K562 (cell line): ENCODE measurements at regions not wholly inside any gene's neighbourhood (a gene's known extent, or its start where the extent isn't known, plus 50 kb on each side); places are given as distances from the start of the nearest gene placed in this dataset.

Source experiments
- DPF2 ChIP-seq: fragments of 450-650 bp; IDR thresholded peaks from 2 replicates; pipeline ENCODE4 v1.6.1; 2016
- KLF1 ChIP-seq: fragments of 450-650 bp; IDR thresholded peaks from 2 replicates; pipeline ENCODE4 v1.6.1; 2016; ENCODE audit warnings: missing genetic modification characterization, missing compliant biosample characterization
- NBN ChIP-seq: fragments of 450-650 bp; IDR thresholded peaks from 2 replicates; pipeline ENCODE4 v1.6.1; 2016; ENCODE audit warnings: low read depth, mild to moderate bottlenecking
- ZFP36 ChIP-seq: fragments of 150-350 bp; IDR thresholded peaks from 2 replicates; pipeline ENCODE4 v1.6.1; 2018; ENCODE audit warnings: low read length, low read depth; ENCODE audit not compliant: partially characterized antibody
- ZNF444 ChIP-seq: fragments of 250-450 bp; sonication (Bioruptor Pico); IDR thresholded peaks from 2 replicates; pipeline ENCODE4 v1.4.0; 2020; ENCODE audit warnings: mild to moderate bottlenecking, moderate library complexity
- TF ChIP-seq, protein P1 (sequence below): fragments of 450-650 bp; formaldehyde crosslinking; IDR thresholded peaks from 2 replicates; pipeline ENCODE4 v1.4.0; 2020; ENCODE audit warnings: mild to moderate bottlenecking, mixed read lengths
- TF ChIP-seq, protein P2 (sequence below): fragments of 450-650 bp; formaldehyde crosslinking; IDR thresholded peaks from 2 replicates; pipeline ENCODE4 v1.4.0; 2020; ENCODE audit warnings: mild to moderate bottlenecking, moderate library complexity

GRCh38 chr17:77086433-77087010 is 54.2 kb upstream of the SEC14L1 start (continued):
- TF ChIP-seq, protein P1, sequence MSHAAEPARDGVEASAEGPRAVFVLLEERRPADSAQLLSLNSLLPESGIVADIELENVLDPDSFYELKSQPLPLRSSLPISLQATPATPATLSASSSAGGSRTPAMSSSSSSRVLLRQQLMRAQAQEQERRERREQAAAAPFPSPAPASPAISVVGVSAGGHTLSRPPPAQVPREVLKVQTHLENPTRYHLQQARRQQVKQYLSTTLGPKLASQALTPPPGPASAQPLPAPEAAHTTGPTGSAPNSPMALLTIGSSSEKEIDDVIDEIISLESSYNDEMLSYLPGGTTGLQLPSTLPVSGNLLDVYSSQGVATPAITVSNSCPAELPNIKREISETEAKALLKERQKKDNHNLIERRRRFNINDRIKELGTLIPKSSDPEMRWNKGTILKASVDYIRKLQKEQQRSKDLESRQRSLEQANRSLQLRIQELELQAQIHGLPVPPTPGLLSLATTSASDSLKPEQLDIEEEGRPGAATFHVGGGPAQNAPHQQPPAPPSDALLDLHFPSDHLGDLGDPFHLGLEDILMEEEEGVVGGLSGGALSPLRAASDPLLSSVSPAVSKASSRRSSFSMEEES (CRISPR knock-in tag) = no peak
- TF ChIP-seq NBN = no peak
- TF ChIP-seq KLF1 (tag) = no peak
- no peak for TF ChIP-seq DPF2
- no peak for TF ChIP-seq ZNF444 (CRISPR knock-in tag)
- TF ChIP-seq, protein P2, sequence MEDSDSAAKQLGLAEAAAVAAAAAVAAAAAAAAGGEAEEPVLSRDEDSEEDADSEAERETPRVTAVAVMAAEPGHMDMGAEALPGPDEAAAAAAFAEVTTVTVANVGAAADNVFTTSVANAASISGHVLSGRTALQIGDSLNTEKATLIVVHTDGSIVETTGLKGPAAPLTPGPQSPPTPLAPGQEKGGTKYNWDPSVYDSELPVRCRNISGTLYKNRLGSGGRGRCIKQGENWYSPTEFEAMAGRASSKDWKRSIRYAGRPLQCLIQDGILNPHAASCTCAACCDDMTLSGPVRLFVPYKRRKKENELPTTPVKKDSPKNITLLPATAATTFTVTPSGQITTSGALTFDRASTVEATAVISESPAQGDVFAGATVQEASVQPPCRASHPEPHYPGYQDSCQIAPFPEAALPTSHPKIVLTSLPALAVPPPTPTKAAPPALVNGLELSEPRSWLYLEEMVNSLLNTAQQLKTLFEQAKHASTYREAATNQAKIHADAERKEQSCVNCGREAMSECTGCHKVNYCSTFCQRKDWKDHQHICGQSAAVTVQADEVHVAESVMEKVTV = peak; percentile 50
- peak; percentile 38 for TF ChIP-seq ZFP36
